SHP77 (cell line): ENCODE measurements at regions not wholly inside any gene's neighbourhood (a gene's known extent, or its start where the extent isn't known, plus 50 kb on each side); places are given as distances from the start of the nearest gene placed in this dataset.

Source experiments
- DNase-seq, 2 experiments: peaks; one replicate each; lab custom pipeline; 2025; lab: John Stamatoyannopoulos, UW

GRCh38 chr4:152094970-152095700 lies 334.3 kb upstream of the GATB start:
- DNase-seq: peak; percentile 55 to 66

- DNase-seq: no peak
These were observed 330.6 kb upstream of the GATB start for GRCh38 chr4:152091405-152091804.

GRCh38 chr4:152090543-152090942 lies 329.7 kb upstream of the GATB start:
- no peak for DNase-seq

GRCh38 chr4:152089584-152089983 lies 328.8 kb upstream of the GATB start:
- no peak for DNase-seq

- no peak for DNase-seq
These were observed 326.5 kb upstream of the GATB start for GRCh38 chr4:152087335-152087734.

- no peak for DNase-seq
These were observed 324.9 kb upstream of the GATB start for GRCh38 chr4:152085657-152086056.

GRCh38 chr4:152083338-152083737 lies 322.5 kb upstream of the GATB start:
- DNase-seq: no peak

GRCh38 chr4:152081024-152081423 lies 320.2 kb upstream of the GATB start:
- DNase-seq: no peak

- no peak for DNase-seq
These were observed 318.9 kb upstream of the GATB start for GRCh38 chr4:152079543-152080293.

GRCh38 chr4:152079079-152079478 lies 318.3 kb upstream of the GATB start:
- no peak for DNase-seq

- DNase-seq: no peak
These were observed 316.8 kb upstream of the GATB start for GRCh38 chr4:152077582-152077981.

- DNase-seq: no peak
These were observed 314.6 kb upstream of the GATB start for GRCh38 chr4:152075253-152075928.

- DNase-seq: no peak
These were observed 313.8 kb upstream of the GATB start for GRCh38 chr4:152074573-152074972.

- DNase-seq: no peak
These were observed 313.3 kb upstream of the GATB start for GRCh38 chr4:152074088-152074437.

GRCh38 chr4:152073351-152074087 lies 312.7 kb upstream of the GATB start:
- no peak for DNase-seq

- no peak for DNase-seq
These were observed 312.1 kb upstream of the GATB start for GRCh38 chr4:152072906-152073305.

- DNase-seq: no peak
These were observed 311.2 kb upstream of the GATB start for GRCh38 chr4:152072001-152072485.

GRCh38 chr4:152070854-152071253 lies 310.0 kb upstream of the GATB start:
- DNase-seq: no peak

GRCh38 chr4:152068866-152069265 lies 308.1 kb upstream of the GATB start:
- no peak for DNase-seq

GRCh38 chr4:152065545-152065944 lies 304.7 kb upstream of the GATB start:
- DNase-seq: no peak

- DNase-seq: no peak
These were observed 303.9 kb upstream of the GATB start for GRCh38 chr4:152064753-152065152.

- no peak for DNase-seq
These were observed 303.5 kb upstream of the GATB start for GRCh38 chr4:152064282-152064681.
